ENCODE measurements at regions not wholly inside any gene's neighbourhood (a gene's known extent, or its start where the extent isn't known, plus 50 kb on each side); places are given as distances from the start of the nearest gene placed in this dataset.
"Not testable (repeated sequence)": the region's sequence is repeated elsewhere in the genome, so short reads cannot be mapped to it uniquely, and the experiment has no call there.

GRCh38 chr4:119971431-119972084 is 95.1 kb downstream of the MAD2L1 start:
- Histone ChIP-seq H3K36me3 (ENCODE audit: insufficient read depth, low read length) (no peaks in the 10 kb centered on the region), H3K9ac (ENCODE audit: low read depth, low read length) (no peak overlapping the region), H3K27ac (ENCODE audit: low read depth, low read length) (no peak overlapping the region), H3K4me1 (ENCODE audit: insufficient read depth, low read length) (no peaks in the 10 kb centered on the region), H3K4me3 (ENCODE audit: low read length) (no peak overlapping the region), H3K27me3 (ENCODE audit: insufficient read depth, low read length) (no peaks in the 10 kb centered on the region), H3K9me3 (ENCODE audit: insufficient read depth, low read depth, low read length) (no peaks in the 10 kb centered on the region)
- WGBS: 94% methylated on average over 1 of the region's 1 CpG

DNA sequence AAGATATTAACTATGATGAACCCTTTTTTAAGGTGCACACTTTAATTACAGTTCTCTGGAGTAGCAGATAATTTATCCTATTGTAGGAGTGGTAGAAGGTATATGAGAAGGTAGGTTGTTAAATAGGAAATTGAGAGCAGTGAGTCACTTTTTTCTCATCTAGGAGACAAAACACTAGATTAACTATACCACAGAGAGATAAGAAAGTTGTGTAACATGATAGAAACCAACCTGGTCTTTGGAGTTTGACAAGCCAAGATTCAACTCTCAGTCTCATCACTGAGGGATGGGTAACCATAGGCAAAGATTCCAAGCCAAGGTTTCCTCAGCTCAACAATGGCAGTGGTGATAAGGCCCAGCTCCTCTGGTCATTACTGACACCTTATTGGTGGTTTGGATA is 104.0 kb downstream of the MAD2L1 start:
- Histone ChIP-seq H3K36me3 (ENCODE audit: insufficient read depth, low read length) (no peaks in the 10 kb centered on the region), H3K4me1 (ENCODE audit: insufficient read depth, low read length) (peaks cover 8% of the 10 kb centered on the region; the same call in 1 of the 2 replicates)

DNA sequence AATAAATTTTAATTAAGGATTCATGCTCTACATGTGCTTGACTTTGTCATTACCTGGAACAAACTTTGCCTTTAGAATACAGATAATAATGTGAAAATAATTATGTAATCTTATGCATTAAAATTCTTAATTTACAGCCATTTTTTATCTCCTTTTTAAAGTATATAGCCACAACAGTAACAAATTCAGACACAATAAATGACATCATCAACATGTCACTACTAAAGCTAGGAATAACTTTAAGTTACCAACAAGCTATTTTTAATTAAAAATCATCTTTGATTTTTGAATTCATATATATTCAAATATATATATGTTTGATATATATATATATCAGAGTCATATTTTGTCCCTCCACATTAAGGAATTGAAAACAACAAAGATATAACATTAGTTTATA is 107.7 kb downstream of the MAD2L1 start:
- no peaks in the 10 kb centered on the region for H3K36me3 ChIP-seq (ENCODE audit: insufficient read depth, low read length)
- H3K27ac ChIP-seq (ENCODE audit: low read depth, low read length): no peak overlapping the region
- H3K4me1 ChIP-seq (ENCODE audit: insufficient read depth, low read length): peaks cover 15% of the 10 kb centered on the region
- no peak overlapping the region for H3K9ac ChIP-seq (ENCODE audit: low read depth, low read length)
- no peaks in the 10 kb centered on the region for H3K27me3 ChIP-seq (ENCODE audit: insufficient read depth, low read length)
- H3K9me3 ChIP-seq (ENCODE audit: insufficient read depth, low read depth, low read length): no peaks in the 10 kb centered on the region
- no peak overlapping the region for H3K4me3 ChIP-seq (ENCODE audit: low read length)

More for the DNA sequence above, 104.0 kb downstream of the MAD2L1 start:
- H3K27ac ChIP-seq (ENCODE audit: low read depth, low read length): no peak overlapping the region
- no peaks in the 10 kb centered on the region for H3K27me3 ChIP-seq (ENCODE audit: insufficient read depth, low read length)
- no peak overlapping the region for H3K4me3 ChIP-seq (ENCODE audit: low read length)
- H3K9me3 ChIP-seq (ENCODE audit: insufficient read depth, low read depth, low read length): no peaks in the 10 kb centered on the region
- no peak overlapping the region for H3K9ac ChIP-seq (ENCODE audit: low read depth, low read length)

- Histone ChIP-seq H3K27ac (ENCODE audit: low read depth, low read length) (no peak overlapping the region), H3K27me3 (ENCODE audit: insufficient read depth, low read length) (no peaks in the 10 kb centered on the region), H3K36me3 (ENCODE audit: insufficient read depth, low read length) (no peaks in the 10 kb centered on the region), H3K4me1 (ENCODE audit: insufficient read depth, low read length) (peaks cover 7% of the 10 kb centered on the region), H3K9ac (ENCODE audit: low read depth, low read length) (no peak overlapping the region), H3K4me3 (ENCODE audit: low read length) (no peak overlapping the region), H3K9me3 (ENCODE audit: insufficient read depth, low read depth, low read length) (no peaks in the 10 kb centered on the region)
- 97% methylated on average over 3 of the region's 3 CpGs for WGBS
Observed at GRCh38 chr4:119955256-119955655, 111.4 kb downstream of the MAD2L1 start.

DNA sequence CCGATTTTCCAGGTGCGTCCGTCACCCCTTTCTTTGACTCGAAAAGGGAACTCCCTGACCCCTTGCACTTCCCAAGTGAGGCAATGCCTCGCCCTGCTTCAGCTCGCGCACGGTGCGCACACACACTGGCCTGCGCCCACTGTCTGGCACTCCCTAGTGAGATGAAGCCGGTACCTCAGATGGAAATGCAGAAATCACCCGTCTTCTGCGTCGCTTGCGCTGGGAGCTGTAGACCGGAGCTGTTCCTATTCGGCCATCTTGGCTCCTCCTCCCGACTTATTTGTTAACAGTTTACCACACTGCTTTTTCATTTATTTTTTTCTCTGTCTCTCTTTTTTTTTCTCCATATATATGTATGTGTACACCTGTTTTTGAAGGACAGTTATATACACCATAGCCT is 112.2 kb downstream of the MAD2L1 start:
- not testable (repeated sequence) for H3K27me3 ChIP-seq (ENCODE audit: insufficient read depth, low read length); H3K4me1 ChIP-seq (ENCODE audit: insufficient read depth, low read length); H3K9me3 ChIP-seq (ENCODE audit: insufficient read depth, low read depth, low read length); H3K9ac ChIP-seq (ENCODE audit: low read depth, low read length); H3K4me3 ChIP-seq (ENCODE audit: low read length); H3K27ac ChIP-seq (ENCODE audit: low read depth, low read length); H3K36me3 ChIP-seq (ENCODE audit: insufficient read depth, low read length)
- WGBS: 94% methylated on average over 18 of the region's 18 CpGs

DNA sequence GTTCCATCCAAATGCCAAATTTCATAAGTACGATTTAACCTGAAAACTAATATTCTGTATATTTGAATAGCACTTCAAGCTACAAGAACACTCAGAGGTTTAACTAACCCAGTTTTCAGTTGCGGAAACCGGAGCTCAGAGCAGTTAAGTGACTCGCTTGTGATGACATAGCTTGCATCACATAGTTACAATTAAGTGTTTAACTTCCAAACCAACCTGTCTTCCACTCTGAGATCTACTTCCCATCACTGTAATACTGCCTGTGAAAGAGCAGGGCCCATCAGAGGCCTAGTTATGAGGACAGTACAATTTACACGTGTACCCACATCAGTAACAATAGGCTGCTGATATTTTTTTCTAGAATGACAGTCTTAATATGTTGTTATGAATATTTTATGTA is 120.3 kb downstream of the MAD2L1 start:
- no peak overlapping the region for H3K4me3 ChIP-seq (ENCODE audit: low read length)
- no peaks in the 10 kb centered on the region for H3K27me3 ChIP-seq (ENCODE audit: insufficient read depth, low read length)
- no peaks in the 10 kb centered on the region for H3K36me3 ChIP-seq (ENCODE audit: insufficient read depth, low read length)
- no peaks in the 10 kb centered on the region for H3K9me3 ChIP-seq (ENCODE audit: insufficient read depth, low read depth, low read length)
- no peak overlapping the region for H3K9ac ChIP-seq (ENCODE audit: low read depth, low read length)
- no peak overlapping the region for H3K27ac ChIP-seq (ENCODE audit: low read depth, low read length)
- 86% methylated on average over 4 of the region's 5 CpGs for WGBS
- H3K4me1 ChIP-seq (ENCODE audit: insufficient read depth, low read length): no peaks in the 10 kb centered on the region

DNA sequence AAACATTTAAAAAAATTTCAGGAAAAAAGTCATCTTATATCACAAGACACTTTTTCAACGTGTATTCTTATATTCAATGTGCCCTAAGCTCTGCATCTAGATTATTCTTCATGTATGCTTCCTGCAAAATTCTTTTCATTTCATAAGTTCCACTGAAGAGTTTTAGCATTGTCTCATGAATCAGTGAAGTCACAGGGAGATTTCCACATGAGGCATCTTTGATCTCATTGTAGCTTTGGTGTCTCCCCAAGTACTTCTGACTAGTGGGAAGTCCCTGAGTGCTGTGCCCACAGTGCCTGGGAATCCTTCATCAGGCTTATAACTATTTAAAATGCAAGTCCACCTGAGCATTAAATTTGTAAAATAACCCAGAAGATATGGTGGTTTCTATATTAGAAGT is 123.8 kb downstream of the MAD2L1 start:
- H3K4me3 ChIP-seq (ENCODE audit: low read length): no peak overlapping the region
- no peaks in the 10 kb centered on the region for H3K27me3 ChIP-seq (ENCODE audit: insufficient read depth, low read length)
- 100% methylated on average over 1 of the region's 1 CpG for WGBS
- H3K36me3 ChIP-seq (ENCODE audit: insufficient read depth, low read length): no peaks in the 10 kb centered on the region
- no peak overlapping the region for H3K9ac ChIP-seq (ENCODE audit: low read depth, low read length)
- H3K27ac ChIP-seq (ENCODE audit: low read depth, low read length): no peak overlapping the region
- H3K4me1 ChIP-seq (ENCODE audit: insufficient read depth, low read length): no peaks in the 10 kb centered on the region
- H3K9me3 ChIP-seq (ENCODE audit: insufficient read depth, low read depth, low read length): no peaks in the 10 kb centered on the region

GRCh38 chr4:119940557-119940956 is 126.1 kb downstream of the MAD2L1 start:
- Histone ChIP-seq H3K27me3 (ENCODE audit: insufficient read depth, low read length) (no peaks in the 10 kb centered on the region), H3K9me3 (ENCODE audit: insufficient read depth, low read depth, low read length) (no peaks in the 10 kb centered on the region), H3K9ac (ENCODE audit: low read depth, low read length) (no peak overlapping the region), H3K4me3 (ENCODE audit: low read length) (no peak overlapping the region), H3K27ac (ENCODE audit: low read depth, low read length) (no peak overlapping the region), H3K4me1 (ENCODE audit: insufficient read depth, low read length) (no peaks in the 10 kb centered on the region), H3K36me3 (ENCODE audit: insufficient read depth, low read length) (no peaks in the 10 kb centered on the region)
- WGBS: 92% methylated on average over 1 of the region's 1 CpG

- WGBS: 96% methylated on average over 4 of the region's 6 CpGs
- no peaks in the 10 kb centered on the region for H3K9me3 ChIP-seq (ENCODE audit: insufficient read depth, low read depth, low read length)
Observed at GRCh38 chr4:119939071-119939995, 127.3 kb downstream of the MAD2L1 start.

DNA sequence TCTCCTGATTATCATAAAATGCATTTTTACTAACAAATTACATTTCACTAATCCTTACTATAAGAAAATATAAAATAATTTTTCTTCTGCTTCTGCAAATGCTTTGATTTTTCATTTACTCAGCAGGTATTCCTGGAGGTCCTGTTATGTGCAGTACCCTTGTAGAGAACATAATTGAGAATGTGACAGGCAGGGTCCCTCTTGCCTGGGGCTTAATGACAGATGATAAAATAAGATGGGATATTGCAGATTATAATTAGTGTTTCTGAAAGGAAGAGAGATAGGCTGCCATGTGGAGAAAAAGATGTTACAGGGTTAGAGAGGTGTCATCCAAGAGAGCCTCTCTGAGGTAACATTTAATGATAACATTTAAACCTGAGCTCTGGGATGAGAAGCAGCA is 128.9 kb downstream of the MAD2L1 start:
- no peaks in the 10 kb centered on the region for H3K27me3 ChIP-seq (ENCODE audit: insufficient read depth, low read length)
- no peaks in the 10 kb centered on the region for H3K9me3 ChIP-seq (ENCODE audit: insufficient read depth, low read depth, low read length)
- H3K4me3 ChIP-seq (ENCODE audit: low read length): no peak overlapping the region
- H3K27ac ChIP-seq (ENCODE audit: low read depth, low read length): no peak overlapping the region
- no peaks in the 10 kb centered on the region for H3K4me1 ChIP-seq (ENCODE audit: insufficient read depth, low read length)
- H3K9ac ChIP-seq (ENCODE audit: low read depth, low read length): no peak overlapping the region
- no peaks in the 10 kb centered on the region for H3K36me3 ChIP-seq (ENCODE audit: insufficient read depth, low read length)

More at GRCh38 chr4:119939071-119939995, 127.3 kb downstream of the MAD2L1 start:
- Histone ChIP-seq H3K9ac (ENCODE audit: low read depth, low read length) (no peak overlapping the region), H3K4me1 (ENCODE audit: insufficient read depth, low read length) (no peaks in the 10 kb centered on the region), H3K27ac (ENCODE audit: low read depth, low read length) (no peak overlapping the region), H3K4me3 (ENCODE audit: low read length) (no peak overlapping the region), H3K27me3 (ENCODE audit: insufficient read depth, low read length) (no peaks in the 10 kb centered on the region), H3K36me3 (ENCODE audit: insufficient read depth, low read length) (no peaks in the 10 kb centered on the region)

GRCh38 chr4:119933606-119934005 is 133.0 kb downstream of the MAD2L1 start:
- WGBS: 95% methylated on average over 1 of the region's 1 CpG
- Histone ChIP-seq H3K9me3 (ENCODE audit: insufficient read depth, low read depth, low read length) (no peaks in the 10 kb centered on the region), H3K36me3 (ENCODE audit: insufficient read depth, low read length) (no peaks in the 10 kb centered on the region), H3K9ac (ENCODE audit: low read depth, low read length) (no peak overlapping the region), H3K4me3 (ENCODE audit: low read length) (no peak overlapping the region), H3K27ac (ENCODE audit: low read depth, low read length) (no peak overlapping the region), H3K27me3 (ENCODE audit: insufficient read depth, low read length) (no peaks in the 10 kb centered on the region), H3K4me1 (ENCODE audit: insufficient read depth, low read length) (no peaks in the 10 kb centered on the region)
